ENCODE measurements at regions not wholly inside any gene's neighbourhood (a gene's known extent, or its start where the extent isn't known, plus 50 kb on each side); places are given as distances from the start of the nearest gene placed in this dataset.

GRCh38 chr6:87828044-87828443 is 126.0 kb upstream of the AKIRIN2 start:
- TF ChIP-seq, protein P1, sequence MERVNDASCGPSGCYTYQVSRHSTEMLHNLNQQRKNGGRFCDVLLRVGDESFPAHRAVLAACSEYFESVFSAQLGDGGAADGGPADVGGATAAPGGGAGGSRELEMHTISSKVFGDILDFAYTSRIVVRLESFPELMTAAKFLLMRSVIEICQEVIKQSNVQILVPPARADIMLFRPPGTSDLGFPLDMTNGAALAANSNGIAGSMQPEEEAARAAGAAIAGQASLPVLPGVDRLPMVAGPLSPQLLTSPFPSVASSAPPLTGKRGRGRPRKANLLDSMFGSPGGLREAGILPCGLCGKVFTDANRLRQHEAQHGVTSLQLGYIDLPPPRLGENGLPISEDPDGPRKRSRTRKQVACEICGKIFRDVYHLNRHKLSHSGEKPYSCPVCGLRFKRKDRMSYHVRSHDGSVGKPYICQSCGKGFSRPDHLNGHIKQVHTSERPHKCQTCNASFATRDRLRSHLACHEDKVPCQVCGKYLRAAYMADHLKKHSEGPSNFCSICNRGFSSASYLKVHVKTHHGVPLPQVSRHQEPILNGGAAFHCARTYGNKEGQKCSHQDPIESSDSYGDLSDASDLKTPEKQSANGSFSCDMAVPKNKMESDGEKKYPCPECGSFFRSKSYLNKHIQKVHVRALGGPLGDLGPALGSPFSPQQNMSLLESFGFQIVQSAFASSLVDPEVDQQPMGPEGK (CRISPR knock-in tag; IDR thresholded peaks at IDR 0.05; ENCODE audit: borderline replicate concordance): no peak
- no peak for TF ChIP-seq ZFP30 (CRISPR knock-in tag; IDR thresholded peaks at IDR 0.05)
- TF ChIP-seq SNAI2 (CRISPR knock-in tag; IDR thresholded peaks at IDR 0.05): no peak
- TF ChIP-seq BACH2 (CRISPR knock-in tag; IDR thresholded peaks at IDR 0.05; ENCODE audit: borderline replicate concordance): no peak
- TF ChIP-seq ISL1 (CRISPR knock-in tag; IDR thresholded peaks at IDR 0.05): no peak
- no peak for TF ChIP-seq ZFP3 (CRISPR knock-in tag; IDR thresholded peaks at IDR 0.05)
- no peak for TF ChIP-seq RARB (CRISPR knock-in tag; IDR thresholded peaks at IDR 0.05)
